ENCODE measurements at regions not wholly inside any gene's neighbourhood (a gene's known extent, or its start where the extent isn't known, plus 50 kb on each side); places are given as distances from the start of the nearest gene placed in this dataset.
"Not testable (repeated sequence)": the region's sequence is repeated elsewhere in the genome, so short reads cannot be mapped to it uniquely, and the experiment has no call there.

GRCh38 chr14:105741707-105742530, 215.5 kb downstream of the TMEM121 start:
- not testable (repeated sequence) for DNase-seq

- DNase-seq = no peak
These were observed 216.1 kb downstream of the TMEM121 start for GRCh38 chr14:105742531-105742848.

- not testable (repeated sequence) for DNase-seq
These were observed 216.7 kb downstream of the TMEM121 start for GRCh38 chr14:105742904-105743701.

GRCh38 chr14:105744213-105744787, 217.9 kb downstream of the TMEM121 start:
- not testable (repeated sequence) for DNase-seq

GRCh38 chr14:105745433-105746123, 219.2 kb downstream of the TMEM121 start:
- DNase-seq = no peak

- no peak for DNase-seq
These were observed 219.7 kb downstream of the TMEM121 start for GRCh38 chr14:105746124-105746514.

- DNase-seq = not testable (repeated sequence)
These were observed 220.6 kb downstream of the TMEM121 start for GRCh38 chr14:105746800-105747502.

- not testable (repeated sequence) for DNase-seq
These were observed 221.3 kb downstream of the TMEM121 start for GRCh38 chr14:105747503-105748203.

GRCh38 chr14:105748204-105748578, 221.8 kb downstream of the TMEM121 start:
- DNase-seq = no peak

GRCh38 chr14:105748710-105749109, 222.3 kb downstream of the TMEM121 start:
- DNase-seq = not testable (repeated sequence)

- DNase-seq = not testable (repeated sequence)
These were observed 223.6 kb downstream of the TMEM121 start for GRCh38 chr14:105749870-105750541.

GRCh38 chr14:105751291-105751751, 224.9 kb downstream of the TMEM121 start:
- DNase-seq = not testable (repeated sequence)

GRCh38 chr14:105752420-105752819, 226.0 kb downstream of the TMEM121 start:
- not testable (repeated sequence) for DNase-seq

- no peak for DNase-seq
These were observed 234.4 kb downstream of the TMEM121 start for GRCh38 chr14:105760691-105761344.

GRCh38 chr14:105761345-105761740, 235.0 kb downstream of the TMEM121 start:
- DNase-seq = not testable (repeated sequence)

- no peak for DNase-seq
These were observed 235.5 kb downstream of the TMEM121 start for GRCh38 chr14:105761842-105762241.

- not testable (repeated sequence) for DNase-seq
These were observed 235.9 kb downstream of the TMEM121 start for GRCh38 chr14:105762262-105762661.

GRCh38 chr14:105764254-105764901, 238.0 kb downstream of the TMEM121 start:
- DNase-seq = not testable (repeated sequence)

GRCh38 chr14:105765072-105765825, 238.9 kb downstream of the TMEM121 start:
- not testable (repeated sequence) for DNase-seq
